ENCODE measurements at regions not wholly inside any gene's neighbourhood (a gene's known extent, or its start where the extent isn't known, plus 50 kb on each side); places are given as distances from the start of the nearest gene placed in this dataset.
A peak's percentile ranks its signal among the peaks of the same experiment; 100 is the strongest.
"Not testable (repeated sequence)": the region's sequence is repeated elsewhere in the genome, so short reads cannot be mapped to it uniquely, and the experiment has no call there.

- DNase-seq (ENCODE audit: low spot score) = peak; percentile 73
These were observed 74.0 kb upstream of the CUX1 start for GRCh38 chr7:101743241-101743994.

- no peak for DNase-seq (ENCODE audit: low spot score)
These were observed 73.4 kb upstream of the CUX1 start for GRCh38 chr7:101743995-101744360.

- no peak for DNase-seq (ENCODE audit: low spot score)
These were observed 72.8 kb upstream of the CUX1 start for GRCh38 chr7:101744588-101744987.

- DNase-seq (ENCODE audit: low spot score) = no peak
These were observed 71.1 kb upstream of the CUX1 start for GRCh38 chr7:101746314-101746713.

GRCh38 chr7:101747053-101747878, 70.2 kb upstream of the CUX1 start:
- no peak for DNase-seq (ENCODE audit: low spot score)

GRCh38 chr7:101747879-101748345, 69.5 kb upstream of the CUX1 start:
- no peak for DNase-seq (ENCODE audit: low spot score)

- no peak for DNase-seq (ENCODE audit: low spot score)
These were observed 67.5 kb upstream of the CUX1 start for GRCh38 chr7:101749891-101750290.

- no peak for DNase-seq (ENCODE audit: low spot score)
These were observed 64.1 kb upstream of the CUX1 start for GRCh38 chr7:101753316-101753715.

GRCh38 chr7:101754424-101755159, 62.8 kb upstream of the CUX1 start:
- DNase-seq (ENCODE audit: low spot score) = no peak

GRCh38 chr7:101757879-101758278, 59.5 kb upstream of the CUX1 start:
- DNase-seq (ENCODE audit: low spot score) = no peak

GRCh38 chr7:101758519-101758918, 58.9 kb upstream of the CUX1 start:
- not testable (repeated sequence) for DNase-seq (ENCODE audit: low spot score)

- DNase-seq (ENCODE audit: low spot score) = no peak
These were observed 53.2 kb upstream of the CUX1 start for GRCh38 chr7:101764221-101764620.

- DNase-seq (ENCODE audit: low spot score) = no peak
These were observed 49.9 kb upstream of the CUX1 start for GRCh38 chr7:101767544-101767943.
